GM04504 (cell line): ENCODE measurements at regions not wholly inside any gene's neighbourhood (a gene's known extent, or its start where the extent isn't known, plus 50 kb on each side); places are given as distances from the start of the nearest gene placed in this dataset.

Source experiments
- DNase-seq: peaks from one replicate; pipeline ENCODE4 v3.0.0-alpha.2; 2012; ENCODE audit warnings: low read depth

DNA sequence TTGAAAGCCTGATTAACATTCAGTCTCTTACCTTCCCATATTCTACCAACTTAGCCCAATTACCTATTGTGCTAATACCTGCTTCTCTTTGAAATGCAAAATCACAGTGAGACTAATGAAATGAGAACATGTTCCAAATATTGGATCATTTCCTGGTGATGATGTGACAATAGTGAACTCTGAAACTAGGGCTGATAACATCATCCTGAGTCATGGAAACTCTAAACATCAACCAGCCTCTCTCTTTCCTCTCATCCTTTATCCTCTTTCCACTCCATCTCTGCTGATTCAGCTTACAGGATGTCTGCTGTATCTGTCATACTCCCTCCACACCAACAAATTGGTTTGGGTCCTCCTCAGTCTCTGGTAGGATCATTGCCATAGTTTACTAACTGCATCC is 98.8 kb upstream of the NCKAP5 start:
- no peak for DNase-seq

DNA sequence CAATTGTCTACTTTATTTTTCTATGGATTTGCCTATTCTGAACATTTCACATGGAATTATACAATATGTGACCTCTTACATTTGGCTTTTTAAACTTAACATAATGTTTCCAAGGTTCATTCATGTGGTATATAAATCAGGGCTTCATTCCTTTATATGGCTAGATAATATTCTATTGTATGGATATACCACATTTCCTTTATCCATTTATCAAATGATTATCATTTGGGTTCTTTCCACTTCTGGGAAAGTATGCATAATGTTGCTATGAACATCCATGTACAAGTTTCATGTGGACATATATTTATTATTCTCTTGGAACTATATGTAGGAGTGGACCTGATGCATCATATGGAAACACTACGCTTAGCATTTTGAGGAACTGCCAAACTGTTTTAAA is 99.7 kb upstream of the NCKAP5 start:
- DNase-seq = no peak

DNA sequence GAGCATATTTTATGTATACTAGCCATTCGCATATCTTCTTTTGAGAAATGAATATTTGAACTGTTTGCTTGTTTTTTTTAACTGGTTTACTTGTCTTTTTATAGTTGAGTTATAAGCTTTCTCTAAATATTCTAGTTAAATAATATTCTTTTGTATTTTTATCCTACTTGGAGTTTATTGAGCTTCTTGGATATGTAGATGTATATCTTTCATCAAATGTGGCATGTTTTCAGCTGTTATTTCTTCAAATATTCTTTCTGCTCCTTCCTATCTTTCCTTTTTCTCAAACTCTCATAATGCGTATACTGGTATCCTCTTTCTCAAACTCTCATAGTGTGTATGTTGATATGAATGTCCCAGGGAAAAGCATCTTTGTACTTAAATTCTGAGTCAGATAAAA is 100.3 kb upstream of the NCKAP5 start:
- no peak for DNase-seq

DNA sequence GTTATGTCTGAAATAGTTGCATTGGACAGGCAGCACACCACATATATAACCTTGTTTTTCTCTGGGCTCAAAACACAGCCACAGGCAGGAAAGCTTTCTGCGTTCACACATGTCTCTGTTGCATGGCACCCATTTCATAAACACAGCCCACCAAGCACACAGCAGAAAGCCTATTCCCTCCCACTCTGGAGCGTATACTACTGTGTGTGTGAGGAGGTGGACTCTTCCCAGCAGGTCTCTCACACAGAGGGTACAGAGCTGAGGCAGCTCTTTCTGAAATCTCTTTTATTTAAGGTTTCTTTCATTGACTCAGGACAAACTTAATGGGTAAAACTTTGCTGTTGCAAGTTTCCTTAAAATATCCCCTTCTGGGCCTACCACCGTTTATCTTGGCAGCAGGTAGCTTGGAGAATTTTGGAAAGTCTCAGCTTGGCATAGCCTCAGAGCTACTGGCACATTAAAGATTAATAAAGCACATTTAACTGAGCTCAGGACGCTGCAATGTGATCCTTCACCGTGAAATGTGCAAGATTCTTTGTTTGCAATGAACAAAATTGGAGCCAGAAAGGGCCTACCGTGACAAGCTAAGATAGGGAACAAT is 105.1 kb upstream of the NCKAP5 start:
- no peak for DNase-seq

DNA sequence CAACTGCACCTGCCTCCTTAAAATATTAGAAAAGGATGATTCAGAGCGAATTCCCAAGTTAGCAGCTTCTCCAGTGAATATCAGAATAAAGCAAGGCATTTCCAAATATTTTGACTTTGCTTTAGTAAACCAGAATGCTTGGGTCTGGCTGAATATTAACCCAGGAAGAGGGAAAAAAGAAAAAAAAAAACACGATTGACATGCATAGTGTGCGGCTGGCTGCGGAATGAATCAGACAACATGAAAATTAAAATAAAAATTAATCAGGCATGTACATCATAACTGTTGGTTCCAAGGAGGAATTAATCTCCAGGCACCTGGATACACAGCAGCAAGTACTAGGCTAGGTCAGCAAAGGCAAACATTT is 105.8 kb upstream of the NCKAP5 start:
- DNase-seq = no peak

DNA sequence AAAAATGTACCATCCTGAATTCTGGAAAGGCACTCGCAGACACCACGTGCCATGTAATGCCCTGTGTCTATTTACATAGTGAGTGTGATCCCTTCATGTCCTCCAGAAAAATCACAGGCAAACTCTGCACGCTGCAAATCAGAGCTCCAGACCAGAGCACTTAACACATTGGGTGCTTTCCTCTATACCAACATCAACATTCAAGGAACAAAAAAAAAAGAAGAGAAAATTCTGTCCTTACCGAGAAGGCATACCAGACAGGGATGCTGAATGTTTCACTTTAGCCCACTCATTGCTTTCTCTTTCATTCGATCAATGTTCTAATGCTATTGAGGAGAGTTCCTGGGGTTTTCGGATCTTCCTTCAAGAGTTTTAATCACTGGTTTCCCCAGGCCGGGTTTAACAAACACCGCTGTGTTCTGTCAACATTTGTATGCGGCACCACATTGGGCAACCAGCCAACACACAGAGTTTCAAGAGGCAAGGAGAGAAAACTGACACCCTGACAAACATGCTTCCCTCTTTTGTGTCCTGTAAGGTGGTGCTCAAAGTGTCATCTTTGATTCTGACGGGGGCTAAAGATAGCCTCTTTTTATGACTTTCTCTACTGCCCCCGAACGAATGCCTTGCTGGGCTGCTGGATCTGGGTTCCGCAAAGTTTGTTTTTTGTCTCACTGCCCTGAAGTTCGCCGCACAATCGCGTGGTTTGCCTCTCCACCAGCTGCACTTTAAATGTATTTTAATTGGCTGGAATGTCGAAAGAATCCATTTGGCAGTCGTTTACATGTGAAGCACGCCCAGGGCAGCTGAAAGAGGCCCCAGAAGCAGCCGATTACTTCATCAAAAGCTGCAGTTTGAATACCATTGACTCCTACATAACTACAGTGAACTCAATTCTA is 106.4 kb upstream of the NCKAP5 start:
- peak; percentile 81 for DNase-seq

DNA sequence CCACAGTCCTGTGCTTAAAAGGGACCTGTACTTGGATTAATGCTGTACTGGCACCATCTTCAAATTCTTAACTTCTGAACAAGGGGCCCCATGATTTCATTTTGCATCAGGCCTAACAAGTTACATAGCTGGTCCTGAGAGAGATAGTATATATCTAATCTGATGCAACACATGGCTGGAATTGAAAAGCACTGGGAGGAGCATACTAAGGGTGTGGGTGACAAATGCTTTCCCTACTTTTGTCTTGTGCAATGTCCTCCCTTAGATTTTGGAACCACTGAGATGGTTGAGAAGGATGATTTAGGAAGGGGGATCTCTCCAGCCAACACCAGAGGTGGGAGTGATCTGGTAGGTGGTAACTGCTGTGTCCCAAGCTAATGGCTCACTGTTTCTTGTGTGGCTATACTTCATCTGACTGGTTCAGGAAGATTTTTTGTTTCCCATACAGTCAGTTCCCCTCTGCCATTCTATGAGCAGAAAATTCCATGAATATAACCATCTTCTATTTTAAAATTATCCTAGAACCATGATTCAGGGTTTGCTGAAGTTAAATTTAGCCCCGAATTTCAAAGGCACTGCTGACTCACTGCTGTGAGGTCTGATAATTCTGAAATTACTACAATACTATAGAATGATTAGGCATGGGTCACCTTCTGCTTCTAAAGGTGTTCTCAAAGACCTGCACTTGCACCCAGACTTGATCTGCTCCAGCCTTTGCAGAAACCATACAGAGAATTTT is 108.3 kb upstream of the NCKAP5 start:
- DNase-seq = no peak

DNA sequence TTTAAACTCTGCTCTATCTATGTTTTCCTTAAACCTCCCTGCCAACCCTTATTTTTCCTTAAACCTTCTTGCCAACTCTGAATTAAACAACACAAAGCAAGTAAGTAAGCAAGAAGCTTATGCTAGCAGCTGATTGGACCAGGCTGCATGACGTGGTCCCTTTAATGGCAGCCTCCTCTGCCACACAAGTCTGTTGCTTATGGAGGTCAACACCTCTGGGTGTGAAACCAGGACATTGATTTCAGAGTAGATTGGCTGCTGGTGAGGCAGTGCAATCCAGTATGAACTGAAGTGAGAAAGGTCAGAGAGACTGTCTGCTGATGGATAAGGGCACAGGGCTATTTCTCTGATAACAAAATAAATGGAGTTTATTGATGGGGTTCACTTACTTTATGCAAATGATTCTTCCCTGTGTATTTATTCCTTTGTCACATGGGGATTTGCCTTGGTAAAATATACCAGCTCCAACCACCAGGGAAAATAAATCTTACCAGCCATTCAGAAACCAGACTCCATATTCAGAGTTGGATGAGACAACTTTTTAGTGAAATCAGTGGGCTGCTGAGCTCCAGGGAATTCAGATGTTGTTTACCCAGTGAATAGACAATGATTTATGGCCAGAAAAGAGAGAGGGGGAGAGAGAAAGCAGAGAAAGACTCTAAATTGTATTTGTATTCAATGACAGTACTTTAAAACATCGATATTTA is 112.2 kb upstream of the NCKAP5 start:
- DNase-seq = no peak

DNA sequence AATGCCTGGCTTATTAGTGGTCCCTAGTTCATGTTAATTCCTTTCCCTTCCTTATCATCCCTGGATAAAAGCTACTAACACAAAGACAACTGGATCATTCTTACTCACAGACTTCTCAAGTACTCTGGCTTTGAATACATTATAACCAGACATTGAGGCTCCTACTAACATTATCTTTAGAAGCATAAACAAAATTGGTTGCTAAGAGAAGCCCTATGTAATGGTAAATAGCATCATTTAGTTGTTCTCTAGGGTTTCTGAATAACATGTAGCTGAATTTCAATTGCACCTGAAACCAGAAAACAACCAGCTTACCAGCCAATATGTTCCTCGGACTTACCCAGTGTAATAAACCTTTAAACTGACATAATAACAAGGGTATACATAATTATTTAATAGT is 114.1 kb upstream of the NCKAP5 start:
- no peak for DNase-seq

DNA sequence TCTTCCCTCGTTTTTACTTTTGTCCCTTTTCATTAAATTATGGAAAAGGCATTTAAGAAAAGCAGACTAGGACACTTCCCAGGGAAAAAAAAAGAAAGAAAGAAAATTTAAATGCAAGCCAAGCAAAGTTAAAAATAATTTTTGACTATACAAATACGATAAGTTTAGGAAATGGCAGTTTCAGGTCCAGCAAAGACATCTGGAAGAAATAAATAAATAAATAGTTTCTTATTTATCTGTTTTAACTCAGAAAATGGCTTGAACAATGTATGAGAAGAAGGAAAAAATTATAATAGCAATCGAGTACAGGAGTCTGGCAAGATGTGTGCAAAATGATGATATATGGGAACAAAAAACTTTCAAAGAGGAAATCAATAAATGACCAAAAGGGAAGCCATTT is 114.6 kb upstream of the NCKAP5 start:
- no peak for DNase-seq

DNA sequence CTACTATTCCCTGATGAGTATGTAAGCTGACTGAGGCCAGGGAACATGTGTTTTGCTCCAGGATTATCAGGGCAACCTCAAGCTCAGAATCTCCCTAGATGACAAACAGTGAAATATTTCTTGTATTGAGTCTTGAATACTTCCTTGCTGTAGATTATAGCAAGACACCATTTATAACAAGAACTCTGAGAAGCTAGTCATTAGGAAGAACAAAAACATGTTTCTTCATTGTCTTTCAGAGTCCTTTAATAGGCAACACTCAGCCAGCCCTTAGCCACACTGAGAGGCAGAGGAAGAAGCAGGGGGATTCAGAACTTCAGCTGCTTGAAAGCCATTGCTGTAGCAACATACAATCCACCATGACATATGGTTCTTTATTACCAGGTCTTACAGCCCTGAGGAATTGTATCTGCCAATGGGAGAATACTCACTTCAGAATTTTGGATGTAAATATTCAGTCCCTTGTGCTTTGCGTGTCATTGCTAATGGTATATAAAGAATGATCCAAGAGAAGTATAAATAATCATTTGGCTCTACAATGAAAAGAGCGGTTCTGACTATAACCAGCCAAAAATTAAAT is 117.5 kb upstream of the NCKAP5 start:
- DNase-seq = no peak

DNA sequence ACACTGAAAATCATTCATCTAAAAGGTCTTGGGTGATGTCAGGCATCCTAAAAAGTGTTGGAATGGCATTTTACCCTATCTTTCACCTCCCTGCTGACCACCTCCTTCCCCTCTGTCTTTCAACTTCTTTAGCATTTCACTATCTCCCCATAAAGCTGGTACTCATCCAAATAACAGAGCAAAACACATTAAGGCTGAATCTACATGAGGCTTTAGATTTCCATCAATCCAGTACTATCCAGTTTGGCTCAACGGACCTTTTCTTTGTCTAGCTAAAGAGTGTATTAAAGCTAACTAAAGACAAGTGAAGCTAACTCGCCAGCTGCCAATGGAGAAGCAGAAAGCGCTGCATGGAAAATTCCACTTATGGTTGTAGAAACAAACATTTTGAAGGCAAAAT is 122.5 kb upstream of the NCKAP5 start:
- no peak for DNase-seq

DNA sequence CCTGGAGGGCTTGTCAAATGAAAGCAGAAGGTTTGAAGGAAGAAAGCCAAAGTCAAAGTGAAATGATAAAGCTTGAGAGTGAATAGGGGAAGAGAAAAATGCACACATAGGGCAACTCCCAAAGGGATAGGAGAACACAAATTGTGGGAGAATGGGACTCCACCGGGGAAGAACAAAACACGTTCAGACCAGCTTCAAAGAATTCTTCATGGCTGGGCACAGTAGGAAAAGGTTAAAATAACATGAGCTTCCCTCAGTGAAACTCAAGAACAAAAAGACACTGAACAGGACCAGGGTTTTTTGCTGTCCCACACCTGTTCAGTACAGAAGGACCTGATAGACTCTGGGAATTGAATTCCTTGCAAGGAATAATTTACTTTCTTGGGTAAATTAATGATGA is 123.1 kb upstream of the NCKAP5 start:
- no peak for DNase-seq

DNA sequence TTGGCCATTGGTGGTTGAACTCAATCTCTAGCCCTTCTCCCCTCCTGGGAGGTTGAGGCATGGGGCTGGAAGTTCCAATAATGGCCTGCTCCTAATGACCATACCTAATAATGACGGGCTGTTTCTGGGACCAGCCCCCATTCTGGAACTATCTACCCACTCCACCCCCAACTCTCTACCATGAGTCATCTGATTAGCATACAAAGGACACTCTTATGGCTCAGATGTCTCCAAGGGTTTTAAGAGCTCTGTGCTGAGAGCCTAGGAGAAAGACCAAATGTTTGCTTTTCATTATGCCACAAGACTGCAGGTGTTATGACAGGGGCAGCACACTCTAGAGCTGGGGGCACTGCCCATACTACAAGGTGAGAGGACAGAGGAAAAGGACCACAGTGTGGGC is 137.0 kb upstream of the NCKAP5 start:
- DNase-seq = no peak

DNA sequence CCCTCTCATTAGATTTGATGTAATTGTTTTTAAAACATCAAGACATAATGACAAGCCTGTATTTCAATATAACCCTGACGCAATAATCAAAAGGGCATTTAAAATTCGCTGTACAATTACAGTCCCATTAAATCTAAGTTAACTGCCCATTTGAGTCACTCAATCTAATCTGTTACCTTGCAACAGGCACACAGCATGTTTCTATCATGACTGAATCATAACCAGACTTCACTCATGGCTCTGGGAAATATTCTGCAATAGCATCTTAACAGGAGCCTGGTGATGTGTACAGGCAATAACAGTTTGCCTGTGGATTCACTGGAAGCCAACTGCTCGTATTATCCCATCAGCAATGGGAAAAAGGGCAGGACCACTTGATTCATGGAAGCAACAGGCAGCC is 142.3 kb upstream of the NCKAP5 start:
- DNase-seq = no peak

DNA sequence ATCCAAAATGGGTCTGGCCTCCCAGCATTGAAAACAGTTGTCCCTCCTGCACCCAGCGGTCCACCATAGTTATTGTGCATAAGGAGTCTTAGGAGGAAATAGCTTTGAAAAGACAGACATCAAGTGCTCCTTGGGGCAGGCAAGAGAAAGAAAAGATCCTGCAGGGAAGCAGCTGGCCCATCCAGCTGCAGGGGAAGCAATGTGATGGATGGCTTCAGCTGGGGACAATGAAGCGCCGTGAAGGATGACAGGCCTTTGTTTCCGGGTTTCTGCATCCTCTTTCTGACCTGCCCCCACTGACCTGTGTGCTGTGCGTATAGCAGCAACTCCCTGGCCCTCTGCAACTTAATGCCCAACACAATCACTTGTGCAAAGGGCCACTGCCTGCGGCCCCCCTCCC is 142.9 kb upstream of the NCKAP5 start:
- no peak for DNase-seq

DNA sequence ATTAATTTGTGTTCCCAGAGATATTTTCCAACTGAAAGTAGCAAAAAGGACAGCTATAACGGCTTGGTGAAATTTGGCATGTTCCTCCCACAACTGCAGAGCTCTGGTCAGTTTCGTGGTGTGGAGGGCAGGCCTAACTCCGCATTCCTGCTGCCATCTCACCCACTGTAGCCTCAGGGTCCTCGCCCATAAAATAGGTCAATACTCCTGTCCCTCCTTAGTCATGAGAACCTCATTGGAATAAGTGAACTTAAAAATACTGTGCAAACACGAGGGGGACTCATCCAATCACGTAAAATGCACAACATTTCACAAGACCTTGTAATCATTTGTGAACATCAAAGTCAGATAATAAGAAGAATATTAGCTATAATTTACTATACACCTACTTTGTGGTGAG is 143.5 kb upstream of the NCKAP5 start:
- no peak for DNase-seq

DNA sequence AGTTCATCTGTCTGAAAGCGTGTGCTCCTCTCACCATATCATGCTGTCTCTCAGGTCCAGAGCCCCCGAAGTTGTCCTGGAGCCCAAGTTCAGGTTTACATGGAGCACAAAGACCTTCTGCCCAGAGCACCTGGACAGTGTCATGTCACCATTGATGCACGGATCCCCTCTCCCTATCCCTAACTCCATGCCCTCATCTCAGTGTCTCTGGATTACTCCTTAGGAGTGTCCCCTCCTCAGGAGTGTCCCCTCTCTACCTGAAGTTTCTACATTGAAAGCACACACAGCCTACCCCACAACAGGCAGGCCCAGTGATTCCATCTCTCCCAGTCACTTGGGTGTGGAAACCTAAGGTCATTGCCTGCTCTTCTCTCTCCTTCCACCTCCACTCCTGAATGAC is 144.1 kb upstream of the NCKAP5 start:
- DNase-seq = no peak

DNA sequence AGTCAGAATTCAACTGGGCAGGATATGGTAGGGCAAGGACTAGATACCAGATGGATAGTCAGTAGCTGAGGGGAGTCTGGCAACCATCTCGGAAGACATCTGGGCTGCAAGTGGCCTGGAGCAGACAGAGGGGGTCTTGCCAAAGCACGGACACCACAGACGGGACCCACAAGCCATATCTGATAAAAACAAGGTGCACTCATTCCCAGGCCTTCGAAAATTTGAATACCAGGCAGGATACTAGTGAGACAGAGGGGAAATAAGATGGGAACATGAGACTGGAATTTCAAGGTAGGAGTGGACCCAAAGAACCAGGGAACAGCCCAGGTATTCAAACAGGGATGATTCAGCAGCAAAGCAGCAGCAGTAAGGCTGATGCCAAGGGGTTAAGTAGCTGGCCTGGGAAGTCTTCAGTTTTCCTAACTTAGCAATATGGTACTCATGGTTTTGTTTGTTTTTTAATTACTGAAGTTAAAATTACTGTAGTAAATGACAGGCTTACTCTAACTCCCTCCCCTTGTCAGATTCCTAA is 144.9 kb upstream of the NCKAP5 start:
- DNase-seq = no peak

DNA sequence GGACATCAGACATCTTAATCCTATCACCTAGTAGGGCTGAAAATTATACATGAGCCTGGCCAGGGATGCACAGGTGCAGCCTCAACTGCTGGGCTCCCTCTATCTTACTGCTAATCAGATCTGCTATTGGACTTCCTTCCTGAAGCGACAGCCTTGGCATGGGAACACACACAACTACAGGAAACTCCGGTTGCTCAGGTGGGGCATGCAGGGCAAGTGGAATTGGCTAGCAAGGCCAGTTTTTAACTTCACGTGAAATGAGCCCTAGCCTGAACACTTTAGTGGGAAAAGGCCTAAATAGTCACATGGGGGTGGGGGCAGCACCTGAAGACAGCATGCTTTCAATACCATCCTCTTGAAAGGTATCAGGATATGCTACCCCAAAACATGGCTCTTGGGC is 147.9 kb upstream of the NCKAP5 start:
- DNase-seq = no peak

DNA sequence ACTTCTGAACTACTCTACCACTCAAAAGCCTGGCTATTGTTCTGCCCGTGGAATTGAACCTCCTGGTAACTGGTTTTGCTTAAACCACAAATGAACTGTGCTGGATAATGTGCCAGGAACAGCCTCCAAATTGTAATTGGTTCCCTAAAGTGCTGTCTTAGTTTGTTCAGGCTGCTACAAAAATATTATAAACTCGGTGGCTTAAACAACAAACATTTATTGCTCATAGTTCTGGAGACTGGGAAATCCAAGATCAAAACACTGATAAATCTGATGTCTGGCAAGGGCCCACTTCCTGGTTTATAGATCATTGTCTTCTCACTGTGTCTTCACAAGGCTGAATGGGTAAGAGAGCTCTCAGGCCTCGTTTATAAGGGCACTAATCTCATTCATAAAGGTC is 149.2 kb upstream of the NCKAP5 start:
- no peak for DNase-seq

DNA sequence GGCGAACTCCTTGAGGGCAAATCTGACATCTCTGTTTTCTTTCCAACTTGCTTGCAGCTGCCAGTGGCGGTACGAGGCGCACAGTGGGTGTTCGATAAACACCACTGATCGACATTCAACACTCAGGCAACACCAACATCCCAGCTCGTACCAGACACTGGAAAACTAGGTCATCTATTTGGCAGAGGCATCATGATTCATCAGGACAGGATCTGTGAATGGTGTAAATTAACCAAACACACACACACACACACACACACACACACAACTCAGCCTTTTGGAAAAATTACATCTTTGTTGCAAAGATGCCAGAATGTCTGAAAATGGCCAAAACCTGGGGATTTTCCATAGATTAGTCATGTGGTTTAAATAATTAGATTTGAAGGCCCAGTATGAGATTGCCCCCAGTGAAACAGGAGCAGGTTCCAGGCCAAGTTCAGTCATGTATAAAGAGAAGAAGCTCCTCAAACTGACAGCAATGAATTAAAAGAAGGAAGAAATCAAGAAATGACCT is 150.5 kb upstream of the NCKAP5 start:
- peak; percentile 69 for DNase-seq
